Breast epithelium (tissue), 4 donors: ENCODE measurements at regions not wholly inside any gene's neighbourhood (a gene's known extent, or its start where the extent isn't known, plus 50 kb on each side); places are given as distances from the start of the nearest gene placed in this dataset.

ENCODE experiments used
- DNase-seq, 2 donors: peaks; one replicate each; pipeline ENCODE4 v3.0.0-alpha.2; 2019; ENCODE audit warnings: low spot score in 2 of 2
- H3K27ac ChIP-seq, 2 donors: fragments of 200-600 bp; sonication (generic) in 1 of 2; one replicate each; pipeline ENCODE4 v1.5.1; 2016 to 2019; ENCODE audit warnings: mild to moderate bottlenecking in 1 of 2
- H3K27me3 ChIP-seq, 2 donors: fragments of 200-600 bp; sonication (generic) in 1 of 2; one replicate each; pipeline versions ENCODE4 v1.5.1 to v1.6.0; 2017 to 2019; ENCODE audit warnings: control low read depth in 1 of 2, mild to moderate bottlenecking in 1 of 2
- H3K36me3 ChIP-seq: fragments of 200-600 bp; one replicate; pipeline ENCODE4 v1.5.1; 2019
- H3K4me1 ChIP-seq, 2 donors: fragments of 200-600 bp; sonication (generic); one replicate each; pipeline ENCODE4 v1.5.1; 2016 to 2019; ENCODE audit warnings: control low read depth in 1 of 2
- H3K4me3 ChIP-seq, 3 donors: fragments of 200-600 bp; sonication (generic); 1 replicate in 2 of 3; 2 replicates in 1 of 3; pipeline ENCODE4 v1.5.1; 2016 to 2019; ENCODE audit warnings: mild to moderate bottlenecking in 3 of 3, moderate library complexity in 2 of 3
- H3K9me3 ChIP-seq, 2 donors: fragments of 200-600 bp; sonication (generic) in 1 of 2; one replicate each; pipeline ENCODE4 v1.5.1; 2016 to 2019; ENCODE audit warnings: control low read depth in 1 of 2
- POLR2A ChIP-seq: fragments of 450-650 bp; IDR thresholded peaks from one replicate; pipeline ENCODE4 v1.6.1; 2016; ENCODE audit warnings: antibody characterized with exemption, mild to moderate bottlenecking, moderate library complexity
- POLR2AphosphoS5 ChIP-seq, 3 donors: sonication (generic); formaldehyde crosslinking; IDR thresholded peaks; one replicate each; pipeline ENCODE4 v1.6.1; 2017; ENCODE audit warnings: antibody characterized with exemption in 3 of 3
- intact Hi-C: fragments of 100-400 bp; cut with DNase I; formaldehyde crosslinking; loops from one replicate; pipeline ENCODE4 v1.15.1; 2023; ENCODE audit warnings: low total_unique reads
- TF ChIP-seq, protein P1 (sequence below), 3 donors: fragments of 450-650 bp; IDR thresholded peaks; one replicate each; pipeline ENCODE4 v1.5.1; 2016 to 2017; ENCODE audit warnings: antibody characterized with exemption in 3 of 3, mild to moderate bottlenecking in 3 of 3, moderate library complexity in 3 of 3

DNA sequence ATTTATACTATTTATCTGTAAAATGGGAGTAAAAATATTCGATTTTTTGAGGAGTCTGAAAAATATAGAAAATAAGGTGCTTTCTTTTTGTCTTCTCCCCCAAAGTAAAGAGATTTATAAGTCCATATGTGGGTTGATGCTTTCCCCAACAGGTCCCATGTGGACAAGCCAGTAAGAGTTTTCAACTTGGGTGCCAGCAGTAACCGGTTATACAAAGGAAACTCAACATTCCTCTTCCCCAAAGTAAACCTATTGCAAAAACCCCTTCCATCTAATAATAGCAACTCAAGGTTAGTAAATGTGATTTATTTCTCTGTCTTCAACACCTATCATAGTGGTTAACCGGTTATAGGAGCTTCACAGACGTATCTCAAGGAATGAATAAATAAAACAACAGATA is 1206.9 kb upstream of the SEL1L start:
- intact Hi-C loops = no loop called here
- no peak overlapping the region for H3K4me3 ChIP-seq
- no peak overlapping the region for H3K27ac ChIP-seq
- H3K27me3 ChIP-seq = no peaks in the 10 kb centered on the region
- no peak for TF ChIP-seq POLR2A
- TF ChIP-seq, protein P1, sequence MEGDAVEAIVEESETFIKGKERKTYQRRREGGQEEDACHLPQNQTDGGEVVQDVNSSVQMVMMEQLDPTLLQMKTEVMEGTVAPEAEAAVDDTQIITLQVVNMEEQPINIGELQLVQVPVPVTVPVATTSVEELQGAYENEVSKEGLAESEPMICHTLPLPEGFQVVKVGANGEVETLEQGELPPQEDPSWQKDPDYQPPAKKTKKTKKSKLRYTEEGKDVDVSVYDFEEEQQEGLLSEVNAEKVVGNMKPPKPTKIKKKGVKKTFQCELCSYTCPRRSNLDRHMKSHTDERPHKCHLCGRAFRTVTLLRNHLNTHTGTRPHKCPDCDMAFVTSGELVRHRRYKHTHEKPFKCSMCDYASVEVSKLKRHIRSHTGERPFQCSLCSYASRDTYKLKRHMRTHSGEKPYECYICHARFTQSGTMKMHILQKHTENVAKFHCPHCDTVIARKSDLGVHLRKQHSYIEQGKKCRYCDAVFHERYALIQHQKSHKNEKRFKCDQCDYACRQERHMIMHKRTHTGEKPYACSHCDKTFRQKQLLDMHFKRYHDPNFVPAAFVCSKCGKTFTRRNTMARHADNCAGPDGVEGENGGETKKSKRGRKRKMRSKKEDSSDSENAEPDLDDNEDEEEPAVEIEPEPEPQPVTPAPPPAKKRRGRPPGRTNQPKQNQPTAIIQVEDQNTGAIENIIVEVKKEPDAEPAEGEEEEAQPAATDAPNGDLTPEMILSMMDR (IDR thresholded peaks at IDR 0.05) = no peak
- TF ChIP-seq POLR2AphosphoS5 (IDR thresholded peaks at IDR 0.05) = no peak
- no peaks in the 10 kb centered on the region for H3K9me3 ChIP-seq
- DNase-seq = no peak
- H3K36me3 ChIP-seq = no peaks in the 10 kb centered on the region
- no peaks in the 10 kb centered on the region for H3K4me1 ChIP-seq

DNA sequence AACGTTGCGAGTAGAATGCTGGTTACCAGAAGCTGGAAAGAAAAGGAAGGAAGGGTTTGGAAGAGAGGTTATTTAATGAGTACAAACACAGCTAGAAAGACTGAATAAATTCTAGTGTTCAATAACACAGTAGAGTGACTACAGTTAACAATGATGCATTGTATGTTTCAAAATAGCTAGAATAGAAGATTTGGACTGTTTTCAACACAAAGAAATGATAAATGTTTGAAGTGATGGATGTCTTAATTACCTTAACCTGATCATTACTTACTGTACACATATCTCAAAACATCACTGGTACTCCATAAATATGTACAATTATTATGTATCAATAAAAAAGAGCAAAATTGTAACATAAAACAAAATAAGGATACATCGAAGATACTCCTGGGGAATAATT is 1221.8 kb upstream of the SEL1L start:
- intact Hi-C loops = loop anchor here (2.0 to 5.0 kb wide), 2 partner anchors 41 to 183 kb away; no protein-coding TSS in a partner anchor
- H3K27ac ChIP-seq = no peak overlapping the region

DNA sequence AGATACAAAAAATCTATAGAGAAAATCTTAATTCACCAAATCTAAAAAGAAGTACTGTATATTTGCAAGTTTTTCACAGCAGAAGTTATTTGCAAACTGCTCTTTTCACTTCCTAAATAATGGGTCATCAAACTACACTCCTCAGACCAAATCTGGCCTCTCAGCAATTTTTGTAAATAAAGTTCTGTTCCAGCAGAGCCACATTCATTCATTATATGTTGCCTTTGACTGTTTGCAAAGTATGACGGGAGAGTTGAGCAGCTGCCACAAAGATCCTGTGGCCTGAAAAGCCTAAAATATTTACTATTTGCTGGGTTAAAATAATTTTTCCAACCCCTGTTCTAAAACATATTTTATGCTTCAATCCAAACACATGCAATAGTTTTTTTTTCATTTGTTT is 1222.3 kb upstream of the SEL1L start:
- Histone ChIP-seq H3K4me3 (no peak overlapping the region), H3K27ac (no peak overlapping the region)
- intact Hi-C loops = loop anchor here (2.0 to 5.0 kb wide), 2 partner anchors 41 to 184 kb away; no protein-coding TSS in a partner anchor

More for the DNA sequence above, 1221.8 kb upstream of the SEL1L start:
- H3K9me3 ChIP-seq = no peaks in the 10 kb centered on the region
- TF ChIP-seq, protein P1 (IDR thresholded peaks at IDR 0.05) = no peak
- TF ChIP-seq POLR2AphosphoS5 (IDR thresholded peaks at IDR 0.05) (no peak), POLR2A (no peak)
- DNase-seq = no peak
- no peak overlapping the region for H3K4me3 ChIP-seq
- no peaks in the 10 kb centered on the region for H3K36me3 ChIP-seq
- H3K4me1 ChIP-seq = no peaks in the 10 kb centered on the region
- H3K27me3 ChIP-seq = no peaks in the 10 kb centered on the region

DNA sequence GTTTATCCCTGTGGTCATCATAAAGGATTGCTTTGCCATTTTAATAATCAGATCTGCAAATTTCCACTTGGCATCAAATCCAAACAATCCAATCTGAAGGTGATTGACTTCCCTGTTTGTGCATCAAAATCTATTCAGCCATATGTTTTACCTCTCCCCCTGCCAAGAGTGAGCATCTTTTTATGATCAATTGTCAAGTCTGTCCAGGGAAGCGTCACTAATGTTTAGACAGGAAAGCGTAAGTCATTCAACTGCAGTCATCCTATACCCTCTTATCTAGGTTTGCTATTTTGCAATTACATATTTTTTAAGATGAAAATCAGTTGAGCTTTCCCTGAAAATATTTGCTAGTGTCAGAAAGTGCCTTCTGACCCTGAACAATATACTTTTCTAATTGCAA is 1224.1 kb upstream of the SEL1L start:
- Histone ChIP-seq H3K27ac (no peak overlapping the region), H3K4me1 (no peaks in the 10 kb centered on the region), H3K27me3 (no peaks in the 10 kb centered on the region), H3K36me3 (no peaks in the 10 kb centered on the region), H3K4me3 (no peak overlapping the region), H3K9me3 (no peaks in the 10 kb centered on the region)
- TF ChIP-seq POLR2A (no peak), POLR2AphosphoS5 (IDR thresholded peaks at IDR 0.05) (no peak)
- TF ChIP-seq, protein P1 (IDR thresholded peaks at IDR 0.05) = no peak
- intact Hi-C loops = loop anchor here (5.0 kb wide), 1 partner anchor 185 kb away; no protein-coding TSS in a partner anchor
- DNase-seq = no peak

More for the DNA sequence above, 1222.3 kb upstream of the SEL1L start:
- no peaks in the 10 kb centered on the region for H3K27me3 ChIP-seq
- no peaks in the 10 kb centered on the region for H3K4me1 ChIP-seq
- H3K36me3 ChIP-seq = no peaks in the 10 kb centered on the region
- no peak for TF ChIP-seq POLR2AphosphoS5 (IDR thresholded peaks at IDR 0.05)
- TF ChIP-seq, protein P1 (IDR thresholded peaks at IDR 0.05) = no peak
- no peak for TF ChIP-seq POLR2A
- no peaks in the 10 kb centered on the region for H3K9me3 ChIP-seq
- no peak for DNase-seq

DNA sequence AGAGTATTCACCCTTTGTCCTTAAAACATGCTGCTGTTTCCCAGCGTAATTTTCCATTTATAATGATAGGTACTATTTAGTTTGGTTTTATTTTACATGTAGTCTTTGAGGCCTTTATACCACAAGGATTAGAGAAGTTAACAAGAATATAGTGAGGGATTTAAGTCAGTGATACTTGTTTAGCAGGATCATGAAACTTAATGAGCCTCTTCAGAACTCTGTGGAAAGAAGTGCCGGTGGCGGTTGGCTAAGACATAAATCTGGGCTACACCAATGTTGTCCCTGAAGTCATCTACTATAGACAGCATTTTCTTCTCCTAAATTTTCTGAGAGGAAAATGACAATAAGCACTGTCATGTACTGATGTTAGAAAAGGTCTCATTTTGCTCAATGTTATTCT is 1226.0 kb upstream of the SEL1L start:
- Histone ChIP-seq H3K4me1 (no peaks in the 10 kb centered on the region), H3K4me3 (no peak overlapping the region), H3K36me3 (no peaks in the 10 kb centered on the region), H3K27me3 (no peaks in the 10 kb centered on the region), H3K27ac (no peak overlapping the region), H3K9me3 (no peaks in the 10 kb centered on the region)
- DNase-seq = no peak
- intact Hi-C loops = loop anchor here (5.0 kb wide), 1 partner anchor 187 kb away; no protein-coding TSS in a partner anchor
- TF ChIP-seq, protein P1 (IDR thresholded peaks at IDR 0.05) = no peak
- no peak for TF ChIP-seq POLR2AphosphoS5 (IDR thresholded peaks at IDR 0.05)
- no peak for TF ChIP-seq POLR2A
